ENCODE measurements at regions not wholly inside any gene's neighbourhood (a gene's known extent, or its start where the extent isn't known, plus 50 kb on each side); places are given as distances from the start of the nearest gene placed in this dataset.

- no peak for DNase-seq
Measured at GRCh38 chr6:2534406-2535042, 216.2 kb downstream of the MYLK4 start.

- no peak for DNase-seq
Measured at GRCh38 chr6:2531426-2532215, 219.1 kb downstream of the MYLK4 start.

- no peak for DNase-seq
Measured at GRCh38 chr6:2529211-2529719, 221.5 kb downstream of the MYLK4 start.

- no peak for DNase-seq
Measured at GRCh38 chr6:2528156-2528555, 222.6 kb downstream of the MYLK4 start.

GRCh38 chr6:2526766-2527165, 224.0 kb downstream of the MYLK4 start:
- no peak for DNase-seq

- no peak for DNase-seq
Measured at GRCh38 chr6:2524090-2524489, 226.6 kb downstream of the MYLK4 start.

GRCh38 chr6:2523061-2523460, 227.7 kb downstream of the MYLK4 start:
- no peak for DNase-seq

GRCh38 chr6:2522521-2522920, 228.2 kb downstream of the MYLK4 start:
- DNase-seq, result no peak

GRCh38 chr6:2517855-2518473, 232.8 kb downstream of the MYLK4 start:
- no peak for DNase-seq

- DNase-seq, result no peak
Measured at GRCh38 chr6:2517401-2517800, 233.3 kb downstream of the MYLK4 start.

- DNase-seq, result no peak
Measured at GRCh38 chr6:2516059-2516458, 234.7 kb downstream of the MYLK4 start.

GRCh38 chr6:2514965-2515543, 235.7 kb downstream of the MYLK4 start:
- DNase-seq, result no peak

GRCh38 chr6:2512802-2513201, 237.9 kb downstream of the MYLK4 start:
- DNase-seq, result no peak

GRCh38 chr6:2510316-2510715, 240.4 kb downstream of the MYLK4 start:
- DNase-seq, result no peak

- no peak for DNase-seq
Measured at GRCh38 chr6:2509711-2510110, 241.0 kb downstream of the MYLK4 start.

GRCh38 chr6:2508071-2508470, 242.7 kb downstream of the MYLK4 start:
- no peak for DNase-seq

GRCh38 chr6:2507521-2508037, 243.1 kb downstream of the MYLK4 start:
- DNase-seq, result no peak

- DNase-seq, result no peak
Measured at GRCh38 chr6:2507016-2507415, 243.7 kb downstream of the MYLK4 start.

- no peak for DNase-seq
Measured at GRCh38 chr6:2505624-2506023, 245.1 kb downstream of the MYLK4 start.

GRCh38 chr6:2504495-2505064, 246.1 kb downstream of the MYLK4 start:
- no peak for DNase-seq

- no peak for DNase-seq
Measured at GRCh38 chr6:2503816-2504494, 246.8 kb downstream of the MYLK4 start.

GRCh38 chr6:2502998-2503674, 247.6 kb downstream of the MYLK4 start:
- DNase-seq, result no peak

All from activated naive CD4-positive, alpha-beta T cell treated with anti-CD3 and anti-CD28 coated beads, Interleukin-2, amount 50 U/mL, for 16 hours (primary cell).